ENCODE measurements at regions not wholly inside any gene's neighbourhood (a gene's known extent, or its start where the extent isn't known, plus 50 kb on each side); places are given as distances from the start of the nearest gene placed in this dataset.

DNA sequence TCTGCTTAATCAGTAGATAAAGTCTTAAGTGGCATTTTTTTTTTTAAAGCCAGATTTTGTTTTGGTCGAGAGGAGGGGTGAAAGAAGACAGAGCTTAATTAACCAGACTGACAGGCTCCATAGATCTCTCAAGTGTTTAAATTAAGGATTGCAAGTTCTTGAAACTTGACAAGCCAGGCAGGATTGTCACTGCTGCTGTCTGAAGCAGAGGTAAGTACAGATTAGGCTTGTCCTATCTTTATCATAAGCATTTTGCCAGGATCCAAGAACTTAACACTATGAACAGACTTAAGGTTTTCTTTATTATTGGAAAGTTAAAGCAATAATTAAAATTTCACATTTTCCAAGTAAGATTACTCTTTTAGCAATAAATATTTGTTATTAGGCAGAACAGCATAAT lies 179.6 kb upstream of the LMO3 start:
- TF ChIP-seq, protein P1, sequence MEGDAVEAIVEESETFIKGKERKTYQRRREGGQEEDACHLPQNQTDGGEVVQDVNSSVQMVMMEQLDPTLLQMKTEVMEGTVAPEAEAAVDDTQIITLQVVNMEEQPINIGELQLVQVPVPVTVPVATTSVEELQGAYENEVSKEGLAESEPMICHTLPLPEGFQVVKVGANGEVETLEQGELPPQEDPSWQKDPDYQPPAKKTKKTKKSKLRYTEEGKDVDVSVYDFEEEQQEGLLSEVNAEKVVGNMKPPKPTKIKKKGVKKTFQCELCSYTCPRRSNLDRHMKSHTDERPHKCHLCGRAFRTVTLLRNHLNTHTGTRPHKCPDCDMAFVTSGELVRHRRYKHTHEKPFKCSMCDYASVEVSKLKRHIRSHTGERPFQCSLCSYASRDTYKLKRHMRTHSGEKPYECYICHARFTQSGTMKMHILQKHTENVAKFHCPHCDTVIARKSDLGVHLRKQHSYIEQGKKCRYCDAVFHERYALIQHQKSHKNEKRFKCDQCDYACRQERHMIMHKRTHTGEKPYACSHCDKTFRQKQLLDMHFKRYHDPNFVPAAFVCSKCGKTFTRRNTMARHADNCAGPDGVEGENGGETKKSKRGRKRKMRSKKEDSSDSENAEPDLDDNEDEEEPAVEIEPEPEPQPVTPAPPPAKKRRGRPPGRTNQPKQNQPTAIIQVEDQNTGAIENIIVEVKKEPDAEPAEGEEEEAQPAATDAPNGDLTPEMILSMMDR (IDR thresholded peaks at IDR 0.05) = no peak
- TF ChIP-seq HDAC2 (IDR thresholded peaks at IDR 0.05) = no peak
- TF ChIP-seq TFCP2L1 (CRISPR knock-in tag; IDR thresholded peaks at IDR 0.05) = no peak
- no peak for TF ChIP-seq SREBF2 (IDR thresholded peaks at IDR 0.05)
- TF ChIP-seq, protein P2, sequence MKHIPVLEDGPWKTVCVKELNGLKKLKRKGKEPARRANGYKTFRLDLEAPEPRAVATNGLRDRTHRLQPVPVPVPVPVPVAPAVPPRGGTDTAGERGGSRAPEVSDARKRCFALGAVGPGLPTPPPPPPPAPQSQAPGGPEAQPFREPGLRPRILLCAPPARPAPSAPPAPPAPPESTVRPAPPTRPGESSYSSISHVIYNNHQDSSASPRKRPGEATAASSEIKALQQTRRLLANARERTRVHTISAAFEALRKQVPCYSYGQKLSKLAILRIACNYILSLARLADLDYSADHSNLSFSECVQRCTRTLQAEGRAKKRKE (CRISPR knock-in tag; IDR thresholded peaks at IDR 0.05; ENCODE audit: low read depth) = no peak
- TF ChIP-seq MAX (IDR thresholded peaks at IDR 0.05) = no peak
- no peak for TF ChIP-seq CBX8 (IDR thresholded peaks at IDR 0.05)
- no peak for TF ChIP-seq CBX2 (IDR thresholded peaks at IDR 0.05; ENCODE audit: borderline replicate concordance, low read depth)
- no peak for TF ChIP-seq POLR2A (IDR thresholded peaks at IDR 0.05; ENCODE audit: low read length)
- no peak for TF ChIP-seq PHF8 (IDR thresholded peaks at IDR 0.05; ENCODE audit: borderline replicate concordance, low read depth)
- TF ChIP-seq SMC3 (IDR thresholded peaks at IDR 0.05) = no peak
